Mesenchymal stem cell (in vitro differentiated cells and primary cell): ENCODE measurements at regions not wholly inside any gene's neighbourhood (a gene's known extent, or its start where the extent isn't known, plus 50 kb on each side); places are given as distances from the start of the nearest gene placed in this dataset.

Experiments used
- DNase-seq: peaks from one replicate; pipeline ENCODE4 v3.0.0-alpha.2; 2013
- H2AFZ ChIP-seq: one replicate; pipeline ENCODE4 v1.6.1; 2013; ENCODE audit warnings: low read depth, mild to moderate bottlenecking, control low read depth, inconsistent platforms, low read length, moderate library complexity
- H2AK5ac ChIP-seq: 2 replicates; pipeline ENCODE4 v1.6.1; 2013; ENCODE audit warnings: low read length, moderate library complexity, mild to moderate bottlenecking, inconsistent platforms; ENCODE audit not compliant: severe bottlenecking
- H2BK120ac ChIP-seq: one replicate; pipeline ENCODE4 v1.6.1; 2013; ENCODE audit warnings: low read depth, mild to moderate bottlenecking, inconsistent platforms, low read length, moderate library complexity
- H2BK12ac ChIP-seq, 2 experiments: one replicate each; pipeline ENCODE4 v1.6.1; 2013; ENCODE audit warnings: inconsistent platforms in 2 of 2, low read length in 2 of 2, mild to moderate bottlenecking in 2 of 2, moderate library complexity in 2 of 2, control low read depth in 1 of 2
- H2BK15ac ChIP-seq: one replicate; pipeline ENCODE4 v1.6.1; 2013; ENCODE audit warnings: mild to moderate bottlenecking, low read depth, inconsistent platforms; ENCODE audit not compliant: poor library complexity, severe bottlenecking
- H2BK5ac ChIP-seq: 2 replicates; pipeline ENCODE4 v1.6.1; 2013; ENCODE audit warnings: low read depth, mild to moderate bottlenecking, low read length, control low read depth, inconsistent platforms; ENCODE audit not compliant: poor library complexity, severe bottlenecking
- H3K14ac ChIP-seq, 2 experiments: one replicate each; pipeline ENCODE4 v1.6.1; 2013; ENCODE audit warnings: inconsistent platforms in 2 of 2, low read length in 2 of 2, control low read depth in 1 of 2, mild to moderate bottlenecking in 1 of 2, moderate library complexity in 1 of 2
- H3K18ac ChIP-seq, 2 experiments: one replicate each; pipeline ENCODE4 v1.6.1; 2013; ENCODE audit warnings: inconsistent platforms in 2 of 2, low read length in 2 of 2, control low read depth in 1 of 2, low read depth in 1 of 2, mild to moderate bottlenecking in 1 of 2
- H3K23ac ChIP-seq, 2 experiments: one replicate each; pipeline ENCODE4 v1.6.1; 2013; ENCODE audit warnings: inconsistent platforms in 2 of 2, low read length in 2 of 2, mild to moderate bottlenecking in 2 of 2, moderate library complexity in 2 of 2, control low read depth in 1 of 2
- H3K27ac ChIP-seq: 2 replicates; pipeline ENCODE4 v1.5.1; 2013; ENCODE audit warnings: mild to moderate bottlenecking, moderate library complexity, low read length, control low read depth, inconsistent platforms; ENCODE audit not compliant: poor library complexity, severe bottlenecking
- H3K27me3 ChIP-seq, 2 experiments: 2 replicates each; pipeline versions ENCODE4 v1.6.1 to v1.7.0; 2013; ENCODE audit warnings: low read length in 2 of 2, mild to moderate bottlenecking in 2 of 2, moderate library complexity in 2 of 2, control low read depth in 1 of 2, inconsistent platforms in 1 of 2; ENCODE audit not compliant: control insufficient read depth in 1 of 2, insufficient read depth in 1 of 2
- H3K36me3 ChIP-seq, 2 experiments: 2 replicates each; pipeline versions ENCODE4 v1.6.1 to v1.7.0; 2013; ENCODE audit warnings: low read length in 2 of 2, control low read depth in 1 of 2, inconsistent platforms in 1 of 2, low read depth in 1 of 2, mild to moderate bottlenecking in 1 of 2; ENCODE audit not compliant: insufficient read depth in 2 of 2, control insufficient read depth in 1 of 2
- H3K4ac ChIP-seq, 2 experiments: one replicate each; pipeline ENCODE4 v1.6.1; 2013; ENCODE audit warnings: inconsistent platforms in 2 of 2, low read length in 2 of 2, mild to moderate bottlenecking in 2 of 2, moderate library complexity in 2 of 2, control low read depth in 1 of 2, low read depth in 1 of 2
- H3K4me1 ChIP-seq: 2 replicates; pipeline ENCODE4 v1.6.1; 2013; ENCODE audit warnings: low read depth, low read length, control low read depth; ENCODE audit not compliant: control insufficient read depth, insufficient read depth
- H3K4me2 ChIP-seq: 2 replicates; pipeline ENCODE4 v1.6.1; 2013; ENCODE audit warnings: low read length, mild to moderate bottlenecking, inconsistent platforms; ENCODE audit not compliant: poor library complexity, severe bottlenecking
- H3K4me3 ChIP-seq, 2 experiments: 2 replicates each; pipeline versions ENCODE4 v1.5.1 to v1.7.0; 2013; ENCODE audit warnings: low read length in 2 of 2, mild to moderate bottlenecking in 2 of 2, control low read depth in 1 of 2, low read depth in 1 of 2; ENCODE audit not compliant: insufficient read depth in 1 of 2
- H3K79me1 ChIP-seq: replicated peaks from 2 replicates; pipeline ENCODE4 v1.6.1; 2013; ENCODE audit warnings: mild to moderate bottlenecking, control low read depth, low read length, inconsistent platforms; ENCODE audit not compliant: poor library complexity, severe bottlenecking
- H3K9ac ChIP-seq: 2 replicates; pipeline ENCODE4 v1.7.0; 2013; ENCODE audit warnings: mild to moderate bottlenecking, low read length, moderate library complexity
- H3K9me3 ChIP-seq: 2 replicates; pipeline ENCODE4 v1.7.0; 2013; ENCODE audit warnings: mild to moderate bottlenecking, low read length; ENCODE audit not compliant: control insufficient read depth
- H4K8ac ChIP-seq: one replicate; pipeline ENCODE4 v1.6.1; 2013; ENCODE audit warnings: inconsistent platforms, mild to moderate bottlenecking, low read length, moderate library complexity
- H4K91ac ChIP-seq: one replicate; pipeline ENCODE4 v1.6.1; 2013; ENCODE audit warnings: mild to moderate bottlenecking, low read length, inconsistent platforms
- whole genome bisulfite sequencing: methylation state at CpG from one replicate; pipeline ENCODE4 v1.1.7; 2013; ENCODE audit warnings: mixed read lengths; 5-methylcytosine and 5-hydroxymethylcytosine counted together

DNA sequence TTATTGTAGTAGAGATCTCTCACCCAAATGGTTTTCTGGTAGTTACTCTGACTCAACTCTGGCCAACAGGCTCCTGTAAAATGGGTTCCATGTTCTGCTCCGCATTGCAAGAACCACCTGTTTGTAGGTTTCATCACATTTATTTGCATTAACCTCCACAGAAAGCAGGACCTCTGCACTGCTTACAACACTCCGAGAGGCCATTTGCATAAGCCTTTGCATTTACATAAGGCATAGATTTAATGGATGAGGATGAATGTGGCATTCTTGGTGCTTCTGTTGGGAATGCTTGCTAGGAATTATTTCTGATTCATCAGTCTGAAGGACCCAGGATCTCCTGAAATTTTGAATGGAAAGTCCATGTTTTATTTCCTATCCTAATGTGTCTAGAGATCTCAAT is 320.1 kb downstream of the ZNF621 start:
- Histone ChIP-seq H3K4me1 (peaks cover 5% of the 10 kb centered on the region), H3K23ac (no peak overlapping the region), H3K9ac (no peak overlapping the region), H2AK5ac (no peak overlapping the region), H4K8ac (no peak overlapping the region), H2BK5ac (no peak overlapping the region), H3K18ac (no peak overlapping the region), H4K91ac (no peak overlapping the region), H3K4me3 (no peak overlapping the region), H2BK12ac (no peak overlapping the region), H3K9me3 (peaks cover 10% of the 10 kb centered on the region), H3K27ac (no peak overlapping the region), H2BK15ac (no peak overlapping the region), H3K36me3 (no peaks in the 10 kb centered on the region), H3K79me1 (no peaks in the 10 kb centered on the region), H3K4me2 (no peak overlapping the region), H2AFZ (no peak overlapping the region), H2BK120ac (no peak overlapping the region), H3K4ac (no peak overlapping the region), H3K14ac (no peak overlapping the region), H3K27me3 (no peaks in the 10 kb centered on the region)
- 80% methylated on average over 2 of the region's 2 CpGs for WGBS
- DNase-seq, result no peak

DNA sequence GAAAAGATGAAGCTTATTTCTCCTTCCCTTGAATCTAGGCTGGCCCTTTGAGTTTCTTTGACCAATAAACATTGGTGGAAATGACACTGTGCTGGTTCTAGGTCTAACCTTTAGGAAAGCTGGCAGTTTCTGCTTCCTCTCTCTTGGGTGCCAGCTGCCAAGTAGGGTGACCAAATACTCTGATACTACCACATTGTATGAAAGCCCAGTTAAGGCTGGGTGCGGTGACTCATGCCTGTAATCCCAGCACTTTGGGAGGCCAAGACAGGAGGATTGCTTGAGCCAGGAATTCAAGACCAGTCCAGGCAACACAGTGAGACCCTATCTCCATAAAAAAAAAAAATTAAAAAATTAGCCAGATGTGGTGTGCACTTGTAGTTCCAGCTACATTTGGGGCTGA is 320.7 kb downstream of the ZNF621 start:
- H3K23ac ChIP-seq, result no peak overlapping the region
- H3K27me3 ChIP-seq, result no peaks in the 10 kb centered on the region
- no peak overlapping the region for H3K27ac ChIP-seq
- no peak overlapping the region for H3K9ac ChIP-seq
- H3K4me3 ChIP-seq, result no peak overlapping the region
- no peak overlapping the region for H2BK12ac ChIP-seq
- H2BK5ac ChIP-seq, result no peak overlapping the region
- H3K79me1 ChIP-seq, result no peaks in the 10 kb centered on the region
- H3K36me3 ChIP-seq, result no peaks in the 10 kb centered on the region
- no peak overlapping the region for H3K14ac ChIP-seq
- peaks cover 5% of the 10 kb centered on the region for H3K4me1 ChIP-seq
- no peak overlapping the region for H3K4ac ChIP-seq
- no peak overlapping the region for H2BK120ac ChIP-seq
- no peak overlapping the region for H3K18ac ChIP-seq
- H3K4me2 ChIP-seq, result no peak overlapping the region
- H4K8ac ChIP-seq, result no peak overlapping the region
- peaks cover 10% of the 10 kb centered on the region for H3K9me3 ChIP-seq
- H4K91ac ChIP-seq, result no peak overlapping the region
- WGBS, result 100% methylated on average over 1 of the region's 1 CpG
- peak overlapping the region; percentile 40 for H2AK5ac ChIP-seq
- DNase-seq, result no peak
- no peak overlapping the region for H2AFZ ChIP-seq
- no peak overlapping the region for H2BK15ac ChIP-seq

DNA sequence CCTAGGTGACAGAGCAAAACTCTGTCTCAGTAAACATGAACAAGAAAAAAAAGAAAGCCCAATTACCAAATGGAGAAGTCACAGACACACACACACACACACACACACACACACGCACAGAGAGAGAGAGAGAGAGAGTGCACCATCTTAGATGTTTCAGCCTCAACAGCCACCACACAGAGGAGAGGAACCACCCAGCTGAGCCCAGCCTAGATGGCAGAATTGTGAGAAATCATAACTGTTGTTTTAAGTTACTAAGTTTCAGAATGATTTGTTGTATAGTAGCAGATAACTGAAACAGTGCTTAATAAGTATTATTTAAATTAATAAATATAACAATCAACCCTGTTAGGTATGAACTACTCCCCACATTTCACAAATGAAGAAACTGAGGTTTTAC is 321.2 kb downstream of the ZNF621 start:
- Histone ChIP-seq H3K4me2 (no peak overlapping the region), H3K36me3 (no peaks in the 10 kb centered on the region), H3K14ac (no peak overlapping the region), H4K8ac (no peak overlapping the region), H3K79me1 (no peaks in the 10 kb centered on the region), H3K27ac (no peak overlapping the region), H4K91ac (no peak overlapping the region), H3K27me3 (no peaks in the 10 kb centered on the region), H3K23ac (no peak overlapping the region), H2BK120ac (no peak overlapping the region), H2BK5ac (no peak overlapping the region), H3K4me3 (no peak overlapping the region), H3K9ac (no peak overlapping the region), H3K18ac (no peak overlapping the region), H2BK12ac (no peak overlapping the region), H2AFZ (no peak overlapping the region), H3K4me1 (peaks cover 5% of the 10 kb centered on the region), H2BK15ac (no peak overlapping the region), H3K9me3 (peaks cover 10% of the 10 kb centered on the region), H3K4ac (no peak overlapping the region), H2AK5ac (no peak overlapping the region)
- no CpG with 5 or more reads among the region's 1 CpG for WGBS
- DNase-seq, result no peak

DNA sequence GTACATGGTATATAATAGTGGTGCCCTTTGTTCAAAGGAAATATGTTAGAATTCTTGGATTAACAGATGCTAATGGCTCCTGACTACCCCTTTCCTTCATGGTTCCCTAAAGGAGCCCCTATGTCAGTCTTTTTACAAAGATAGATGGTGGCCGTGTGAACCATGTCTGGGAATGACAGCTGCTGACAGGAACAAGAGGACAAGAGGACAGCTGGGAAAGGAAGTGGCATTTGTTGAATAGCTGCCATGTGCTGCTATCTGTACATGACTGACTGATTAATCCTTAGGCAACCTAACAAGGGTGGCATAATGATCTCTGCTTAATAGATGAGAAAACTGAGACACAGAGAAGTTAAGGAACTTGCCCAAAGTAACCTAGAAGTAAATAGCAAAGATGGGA is 321.7 kb downstream of the ZNF621 start:
- Histone ChIP-seq H3K27me3 (no peaks in the 10 kb centered on the region), H3K14ac (no peak overlapping the region), H2AFZ (no peak overlapping the region), H2BK12ac (no peak overlapping the region), H3K36me3 (no peaks in the 10 kb centered on the region), H3K9me3 (peaks cover 10% of the 10 kb centered on the region), H3K27ac (no peak overlapping the region), H2BK120ac (no peak overlapping the region), H3K4ac (no peak overlapping the region), H3K23ac (no peak overlapping the region), H4K8ac (no peak overlapping the region), H3K4me2 (no peak overlapping the region), H3K9ac (no peak overlapping the region), H2BK15ac (no peak overlapping the region), H4K91ac (no peak overlapping the region), H3K4me3 (no peak overlapping the region), H2AK5ac (peak overlapping the region; percentile 49), H3K4me1 (peaks cover 5% of the 10 kb centered on the region), H3K18ac (no peak overlapping the region), H2BK5ac (peak overlapping the region; percentile 20), H3K79me1 (no peaks in the 10 kb centered on the region)
- no peak for DNase-seq
- WGBS, result 68% methylated on average over 1 of the region's 1 CpG
